DOHH2 (cell line): ENCODE measurements at regions not wholly inside any gene's neighbourhood (a gene's known extent, or its start where the extent isn't known, plus 50 kb on each side); places are given as distances from the start of the nearest gene placed in this dataset.
"Not testable (repeated sequence)": the region's sequence is repeated elsewhere in the genome, so short reads cannot be mapped to it uniquely, and the experiment has no call there.

Experiments used
- H3F3A ChIP-seq: fragments of 200-600 bp; sonication (generic), shearing (Covaris generic); 2 replicates; pipeline ENCODE4 v1.6.0; 2016; ENCODE audit warnings: antibody characterized with exemption, mild to moderate bottlenecking; ENCODE audit not compliant: control insufficient read depth, insufficient read depth
- H3K27ac ChIP-seq: fragments of 200-600 bp; sonication (generic); 2 replicates; pipeline ENCODE4 v1.5.1; 2014; ENCODE audit warnings: low read depth, mild to moderate bottlenecking, low read length, moderate library complexity
- H3K27me3 ChIP-seq: fragments of 200-600 bp; sonication (generic); 2 replicates; pipeline ENCODE4 v1.6.1; 2014; ENCODE audit warnings: mild to moderate bottlenecking, low read length, mixed read lengths; ENCODE audit not compliant: control insufficient read depth
- H3K36me3 ChIP-seq: fragments of 200-600 bp; sonication (generic); 2 replicates; pipeline ENCODE4 v1.6.1; 2014; ENCODE audit warnings: mild to moderate bottlenecking, low read length, moderate library complexity, mixed read lengths; ENCODE audit not compliant: control insufficient read depth
- H3K4me1 ChIP-seq: fragments of 200-600 bp; sonication (generic); 2 replicates; pipeline ENCODE4 v1.6.1; 2014; ENCODE audit warnings: mild to moderate bottlenecking, low read length, mixed read lengths; ENCODE audit not compliant: control insufficient read depth
- H3K4me2 ChIP-seq: fragments of 200-600 bp; sonication (generic); 2 replicates; pipeline ENCODE4 v1.6.0; 2014; ENCODE audit warnings: mild to moderate bottlenecking, low read length, moderate library complexity
- H3K4me3 ChIP-seq: fragments of 200-600 bp; sonication (generic); 2 replicates; pipeline ENCODE4 v1.5.1; 2014; ENCODE audit warnings: mild to moderate bottlenecking, low read length, mixed read lengths
- H3K79me2 ChIP-seq: fragments of 200-600 bp; sonication (generic); 2 replicates; pipeline ENCODE4 v1.6.1; 2014; ENCODE audit warnings: mild to moderate bottlenecking, low read length, mixed read lengths; ENCODE audit not compliant: control insufficient read depth
- H3K9me2 ChIP-seq: fragments of 200-600 bp; sonication (generic); replicated peaks from 2 replicates; pipeline ENCODE4 v1.6.1; 2014; ENCODE audit warnings: mild to moderate bottlenecking, low read length, mixed read lengths; ENCODE audit not compliant: control insufficient read depth
- H3K9me3 ChIP-seq: fragments of 200-600 bp; sonication (generic); 2 replicates; pipeline ENCODE4 v1.6.1; 2014; ENCODE audit warnings: antibody characterized with exemption, low read length, mixed read lengths; ENCODE audit not compliant: control insufficient read depth, insufficient read depth
- H4K20me1 ChIP-seq: fragments of 200-600 bp; sonication (generic); 2 replicates; pipeline ENCODE4 v1.6.0; 2014; ENCODE audit warnings: low read depth, mild to moderate bottlenecking, antibody characterized with exemption, low read length, moderate library complexity; ENCODE audit not compliant: control insufficient read depth, insufficient read depth
- CTCF ChIP-seq: fragments of 200-600 bp; sonication (generic); IDR thresholded peaks from one replicate; pipeline ENCODE4 v1.5.1; 2014; ENCODE audit warnings: antibody characterized with exemption, mild to moderate bottlenecking, low read depth, low read length; ENCODE audit not compliant: poor library complexity, severe bottlenecking
- EZH2phosphoT487 ChIP-seq: fragments of 200-600 bp; sonication (generic); IDR thresholded peaks from 2 replicates; pipeline ENCODE4 v1.6.1; 2017; ENCODE audit warnings: borderline replicate concordance, mild to moderate bottlenecking, antibody characterized with exemption, low read length, moderate library complexity, mixed read lengths

DNA sequence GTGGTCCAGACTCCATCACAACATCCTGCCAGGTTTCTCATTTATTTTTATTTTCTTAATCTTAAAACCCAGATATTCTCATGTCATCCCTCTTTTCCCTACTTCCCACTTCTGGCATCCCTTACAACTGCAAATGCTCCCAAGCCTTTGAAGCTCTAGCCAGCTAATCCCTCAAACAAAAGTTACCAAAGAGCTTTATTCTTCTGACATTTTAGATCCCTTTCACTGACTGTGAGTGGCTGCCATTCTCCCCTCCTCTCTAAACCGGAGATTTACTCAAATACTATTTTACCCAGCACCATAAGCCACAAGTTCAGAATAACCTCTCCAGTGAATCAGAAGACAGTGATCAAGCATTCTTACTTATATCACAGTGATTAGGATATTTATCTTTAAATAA is 569.0 kb upstream of the SYT4 start:
- H3K9me2 ChIP-seq: no peaks in the 10 kb centered on the region
- H3K4me2 ChIP-seq: no peak overlapping the region
- no peaks in the 10 kb centered on the region for H3K4me1 ChIP-seq
- H3K79me2 ChIP-seq: no peaks in the 10 kb centered on the region
- H3F3A ChIP-seq: no peaks in the 10 kb centered on the region
- no peaks in the 10 kb centered on the region for H3K9me3 ChIP-seq
- TF ChIP-seq EZH2phosphoT487 (no peak), CTCF (no peak)
- H3K36me3 ChIP-seq: no peaks in the 10 kb centered on the region
- no peak overlapping the region for H3K27ac ChIP-seq
- no peak overlapping the region for H3K4me3 ChIP-seq
- H3K27me3 ChIP-seq: no peaks in the 10 kb centered on the region
- no peaks in the 10 kb centered on the region for H4K20me1 ChIP-seq

- Histone ChIP-seq H3K27me3 (no peaks in the 10 kb centered on the region), H3F3A (no peaks in the 10 kb centered on the region), H3K9me3 (no peaks in the 10 kb centered on the region), H3K4me3 (no peak overlapping the region), H3K4me2 (no peak overlapping the region), H3K79me2 (no peaks in the 10 kb centered on the region), H4K20me1 (no peaks in the 10 kb centered on the region), H3K9me2 (no peaks in the 10 kb centered on the region), H3K27ac (no peak overlapping the region), H3K36me3 (no peaks in the 10 kb centered on the region), H3K4me1 (no peaks in the 10 kb centered on the region)
- TF ChIP-seq EZH2phosphoT487: no peak
- no peak for TF ChIP-seq CTCF
These were observed 570.1 kb upstream of the SYT4 start for GRCh38 chr18:43847164-43848091.

GRCh38 chr18:43849831-43850230 is 572.5 kb upstream of the SYT4 start:
- not testable (repeated sequence) for H3K79me2 ChIP-seq, H3F3A ChIP-seq, H3K9me2 ChIP-seq

DNA sequence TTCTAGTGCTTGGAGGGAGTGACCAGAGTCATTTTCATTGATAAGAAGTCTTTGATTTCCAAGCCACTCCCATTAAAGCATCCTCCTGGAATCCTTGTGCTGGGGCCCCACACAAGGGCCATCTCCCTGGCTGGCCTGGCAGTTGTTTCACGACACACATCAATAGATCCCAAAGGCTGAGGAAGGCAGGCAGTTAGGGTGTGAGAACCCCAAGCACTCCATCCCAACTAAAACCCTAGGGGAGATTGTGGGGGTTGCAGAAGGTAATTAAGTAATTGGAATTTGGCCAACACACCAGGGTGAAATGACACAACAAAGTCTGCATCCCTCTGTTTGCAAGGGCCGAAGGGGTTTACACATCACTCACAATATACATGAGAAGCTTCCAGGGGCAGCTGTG is 578.1 kb upstream of the SYT4 start:
- no peaks in the 10 kb centered on the region for H3K9me2 ChIP-seq
- TF ChIP-seq CTCF (no peak), EZH2phosphoT487 (no peak)
- no peak overlapping the region for H3K4me2 ChIP-seq
- H3K27ac ChIP-seq: no peak overlapping the region
- no peaks in the 10 kb centered on the region for H3F3A ChIP-seq
- H3K9me3 ChIP-seq: no peaks in the 10 kb centered on the region
- H4K20me1 ChIP-seq: no peaks in the 10 kb centered on the region
- H3K4me3 ChIP-seq: no peak overlapping the region
- H3K36me3 ChIP-seq: no peaks in the 10 kb centered on the region
- no peaks in the 10 kb centered on the region for H3K27me3 ChIP-seq
- H3K4me1 ChIP-seq: no peaks in the 10 kb centered on the region
- H3K79me2 ChIP-seq: no peaks in the 10 kb centered on the region

More at GRCh38 chr18:43849831-43850230, 572.5 kb upstream of the SYT4 start:
- H3K27me3 ChIP-seq, H3K4me3 ChIP-seq, H3K27ac ChIP-seq, H3K4me2 ChIP-seq, H3K4me1 ChIP-seq, H4K20me1 ChIP-seq, H3K36me3 ChIP-seq, H3K9me3 ChIP-seq: not testable (repeated sequence)
